Stimulated activated CD4-positive, alpha-beta T cell treated with anti-CD3 and anti-CD28 coated beads, Interleukin-15, amount 100 ng/mL, for 1 hour (primary cell): ENCODE measurements at regions not wholly inside any gene's neighbourhood (a gene's known extent, or its start where the extent isn't known, plus 50 kb on each side); places are given as distances from the start of the nearest gene placed in this dataset.

Experiments used
- DNase-seq, 2 donors: peaks; one replicate each; pipeline ENCODE4 v3.0.0-alpha.2; 2020; ENCODE audit warnings: low read depth in 1 of 2, low spot score in 1 of 2

- no peak for DNase-seq
Measured at GRCh38 chr22:19574247-19574646, 50.0 kb upstream of the CLDN5 start.

- peak; percentile 18 to 33 for DNase-seq
Measured at GRCh38 chr22:19576460-19577421, 52.5 kb upstream of the CLDN5 start.

GRCh38 chr22:19577422-19577966 is 53.3 kb upstream of the CLDN5 start:
- DNase-seq = no peak

- DNase-seq = no peak
Measured at GRCh38 chr22:19578180-19579004, 54.2 kb upstream of the CLDN5 start.

- DNase-seq = no peak
Measured at GRCh38 chr22:19579115-19579811, 55.1 kb upstream of the CLDN5 start.

DNA sequence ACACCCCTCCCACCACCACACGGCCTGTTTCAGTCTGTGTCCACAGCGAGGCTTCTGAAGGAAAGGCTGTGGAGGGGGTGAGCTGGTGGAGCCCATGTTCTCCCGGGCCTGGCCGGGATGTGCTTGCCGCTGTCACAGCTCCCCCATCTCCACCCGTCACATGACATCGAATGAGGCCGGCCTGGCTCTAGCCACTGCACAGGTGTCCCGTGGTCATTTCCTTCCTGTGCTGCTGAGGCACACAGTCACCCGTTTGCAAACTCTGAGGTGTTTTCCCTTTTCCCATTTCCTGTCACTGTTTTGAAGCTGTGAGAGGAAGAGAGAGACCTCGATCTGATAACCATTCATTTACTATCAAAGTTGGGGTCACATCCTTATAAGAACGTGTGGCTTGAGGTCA is 55.7 kb upstream of the CLDN5 start:
- DNase-seq = no peak

GRCh38 chr22:19580291-19580890 is 56.2 kb upstream of the CLDN5 start:
- DNase-seq = no peak

- no peak for DNase-seq
Measured at GRCh38 chr22:19582033-19582693, 58.0 kb upstream of the CLDN5 start.

DNA sequence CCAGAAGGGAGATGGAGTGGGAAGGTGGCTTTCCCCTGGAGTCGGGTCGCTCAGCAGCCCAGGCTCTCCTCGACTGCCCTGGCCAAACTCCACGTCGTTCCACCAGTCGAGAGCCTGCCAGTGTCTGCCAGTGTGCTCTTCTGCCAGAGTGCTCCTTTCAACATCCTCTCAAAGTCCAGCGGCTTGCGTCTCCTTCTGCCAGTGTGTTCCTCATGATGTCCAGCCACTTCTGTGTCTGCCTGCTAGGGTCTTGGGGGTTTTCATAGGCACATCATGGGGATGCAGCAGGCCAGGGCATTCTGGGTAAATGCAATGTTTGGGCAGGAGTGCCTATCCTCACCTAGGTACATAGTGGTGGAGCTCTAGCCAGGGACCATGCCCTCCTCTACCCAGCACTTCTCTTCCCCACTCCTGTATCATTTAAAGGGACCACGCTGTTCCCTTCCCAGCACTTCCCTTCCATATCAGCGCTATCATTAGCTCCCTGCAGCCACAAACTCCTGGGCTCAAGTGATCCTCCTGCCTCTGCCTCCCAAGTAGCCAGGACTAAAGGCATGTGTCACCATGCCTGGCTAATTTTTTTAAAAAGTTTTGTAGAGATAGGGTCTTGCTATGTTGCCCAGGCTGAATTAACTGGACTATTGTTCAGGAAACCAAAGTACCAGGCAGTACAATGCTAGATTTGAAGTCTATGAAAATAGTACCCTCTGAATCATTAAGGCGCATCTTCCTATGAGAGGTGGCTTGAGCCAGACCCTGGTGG is 62.9 kb upstream of the CLDN5 start:
- DNase-seq = no peak

DNA sequence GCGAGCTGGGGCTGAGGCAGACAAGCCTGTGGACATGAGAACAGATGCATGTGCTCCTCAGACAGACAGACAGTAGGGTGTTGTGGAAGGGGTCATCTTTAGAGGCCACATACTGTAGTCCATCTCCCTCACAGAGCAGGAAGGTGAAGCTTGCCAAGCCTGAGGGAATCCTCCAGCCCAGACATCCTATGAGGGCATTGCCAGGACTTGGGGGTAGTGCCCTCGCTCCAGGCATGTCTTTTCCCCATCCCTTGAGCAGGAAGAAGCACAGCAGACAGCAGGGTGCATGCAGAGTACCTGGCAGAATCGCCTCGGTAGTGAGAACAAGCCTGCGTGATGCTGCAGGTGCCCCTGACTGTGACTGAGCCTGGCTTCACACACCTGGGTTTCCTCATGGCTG is 66.5 kb upstream of the CLDN5 start:
- DNase-seq = no peak

DNA sequence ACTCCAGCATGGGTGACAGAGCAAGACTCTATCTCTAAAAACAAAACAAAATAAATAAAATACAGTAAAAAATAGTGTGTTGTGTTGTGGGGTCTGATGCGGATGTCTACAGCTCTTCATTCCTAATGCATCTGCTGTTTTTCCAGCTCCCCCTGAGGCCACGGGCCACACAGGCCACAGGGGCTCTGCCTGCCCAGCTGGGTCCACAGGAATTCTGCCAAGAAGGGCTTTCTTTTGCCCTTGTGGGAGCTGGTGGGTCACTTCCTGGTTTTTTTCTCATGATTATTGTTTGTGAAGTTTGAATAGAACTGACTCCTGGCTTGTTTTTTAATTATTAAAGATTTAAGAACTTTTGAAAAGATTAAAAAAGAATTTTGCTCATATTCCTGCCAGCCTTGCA is 67.4 kb upstream of the CLDN5 start:
- DNase-seq = no peak

GRCh38 chr22:19592464-19592863 is 68.3 kb upstream of the CLDN5 start:
- DNase-seq = no peak

DNA sequence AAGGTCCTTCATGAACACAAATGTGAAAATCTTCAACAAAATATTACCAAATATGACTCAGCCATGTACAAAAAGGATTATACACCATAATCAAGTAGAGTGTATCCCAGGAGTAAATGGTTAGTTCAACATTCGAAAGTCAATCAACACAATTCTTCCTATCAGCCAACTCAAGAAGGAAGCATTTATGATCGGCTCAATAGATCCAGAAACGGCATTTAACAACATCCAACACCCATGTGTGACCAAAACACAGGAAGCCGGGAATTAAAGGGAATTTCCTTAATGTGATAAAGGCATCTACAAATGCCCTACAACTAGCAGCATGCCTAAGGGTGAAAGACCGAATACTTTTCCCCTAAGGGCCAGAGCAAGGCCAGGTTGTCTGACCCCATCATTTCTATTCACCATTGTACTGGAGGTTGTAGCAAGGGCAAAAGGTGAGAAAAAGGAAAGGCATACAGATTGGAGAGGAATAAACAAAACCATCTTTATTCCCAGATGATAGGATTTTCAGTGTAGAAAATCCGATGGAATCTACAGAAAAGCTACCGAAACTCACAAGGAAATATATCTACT is 69.9 kb upstream of the CLDN5 start:
- DNase-seq = no peak

DNA sequence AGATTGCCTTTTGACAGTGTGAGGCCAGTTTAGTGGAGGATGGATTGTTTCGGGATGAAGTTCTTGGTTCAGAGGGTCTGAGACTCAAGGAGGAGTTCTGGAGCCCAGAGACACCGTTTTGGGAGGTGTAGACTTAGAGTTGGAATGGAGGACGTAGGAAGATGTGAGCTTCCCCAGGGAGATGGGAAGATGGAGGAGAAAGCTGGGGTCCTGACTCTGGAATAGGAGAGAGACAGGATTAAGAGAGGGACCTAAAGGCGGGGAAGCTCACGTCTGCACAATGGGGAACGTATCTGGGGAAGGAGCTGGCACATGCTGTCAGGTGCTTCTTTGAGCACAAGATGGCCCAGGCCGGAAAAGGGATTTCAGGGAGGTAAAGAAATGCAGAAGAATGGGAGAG is 71.3 kb upstream of the CLDN5 start:
- no peak for DNase-seq

- DNase-seq = no peak
Measured at GRCh38 chr22:19596680-19597398, 72.6 kb upstream of the CLDN5 start.

GRCh38 chr22:19597399-19597735 is 73.2 kb upstream of the CLDN5 start:
- peak in 1 of 2 donors; percentile 19 for DNase-seq

DNA sequence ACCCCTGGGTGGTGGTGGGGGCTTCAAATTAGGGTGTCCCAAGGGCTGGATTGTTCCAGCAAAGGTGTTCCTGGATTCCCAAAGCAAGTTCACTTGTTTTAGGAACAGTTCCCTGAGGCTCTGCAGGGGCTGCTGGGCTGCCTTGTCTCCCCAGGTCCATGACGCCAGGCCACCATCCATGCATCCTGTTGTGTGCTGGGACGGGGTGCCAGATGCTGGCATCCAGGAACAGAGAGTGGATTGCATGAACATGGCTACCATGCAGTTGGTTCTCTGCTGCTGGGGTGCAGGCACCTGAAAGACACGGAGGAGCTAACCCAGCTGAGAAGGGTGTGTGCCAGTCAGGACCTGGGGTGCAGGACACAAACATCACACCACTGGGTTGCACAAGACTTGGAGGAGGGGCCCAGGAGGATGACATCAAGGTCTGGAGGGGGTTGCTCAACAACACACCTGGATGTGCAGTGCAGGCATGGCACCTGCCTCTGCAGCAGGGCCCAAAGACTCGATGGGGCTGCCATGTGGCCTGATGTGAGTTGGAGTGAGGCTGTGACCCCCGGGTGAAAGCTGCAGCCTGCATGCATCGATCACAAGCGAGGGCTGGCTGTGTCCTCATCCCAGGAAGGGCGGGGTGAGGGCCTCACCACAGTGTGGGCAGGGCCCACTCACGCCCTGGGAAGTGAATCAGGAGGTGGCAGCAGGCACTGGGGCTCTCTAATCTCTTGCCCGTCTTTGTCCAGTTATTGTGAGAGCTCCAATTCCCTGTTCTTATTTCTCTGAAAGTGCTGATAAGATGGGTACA is 74.0 kb upstream of the CLDN5 start:
- DNase-seq = no peak

GRCh38 chr22:19599004-19599403 is 74.8 kb upstream of the CLDN5 start:
- no peak for DNase-seq
